IPS-NIHi11 (cell line): ENCODE measurements at regions not wholly inside any gene's neighbourhood (a gene's known extent, or its start where the extent isn't known, plus 50 kb on each side); places are given as distances from the start of the nearest gene placed in this dataset.

Experiments used
- DNase-seq: peaks from one replicate; pipeline ENCODE4 v3.0.0; 2012; ENCODE audit warnings: mixed read lengths, low spot score

- no peak for DNase-seq
Observed at GRCh38 chr13:110097013-110097412, 209.9 kb downstream of the COL4A1 start.

- DNase-seq, result no peak
Observed at GRCh38 chr13:110092831-110093247, 214.1 kb downstream of the COL4A1 start.

GRCh38 chr13:110089815-110090214, 217.1 kb downstream of the COL4A1 start:
- DNase-seq, result no peak

GRCh38 chr13:110089100-110089499, 217.9 kb downstream of the COL4A1 start:
- DNase-seq, result no peak

- DNase-seq, result no peak
Observed at GRCh38 chr13:110073982-110074381, 233.0 kb downstream of the COL4A1 start.

- no peak for DNase-seq
Observed at GRCh38 chr13:110070511-110071120, 236.3 kb downstream of the COL4A1 start.

- DNase-seq, result no peak
Observed at GRCh38 chr13:110070046-110070445, 236.9 kb downstream of the COL4A1 start.

GRCh38 chr13:110068176-110068473, 238.8 kb downstream of the COL4A1 start:
- no peak for DNase-seq

GRCh38 chr13:110067355-110068175, 239.4 kb downstream of the COL4A1 start:
- DNase-seq, result no peak

- DNase-seq, result no peak
Observed at GRCh38 chr13:110065780-110066179, 241.2 kb downstream of the COL4A1 start.

- DNase-seq, result no peak
Observed at GRCh38 chr13:110063490-110064421, 243.2 kb downstream of the COL4A1 start.

GRCh38 chr13:110062777-110063442, 244.0 kb downstream of the COL4A1 start:
- DNase-seq, result no peak

GRCh38 chr13:110062077-110062776, 244.7 kb downstream of the COL4A1 start:
- no peak for DNase-seq

- DNase-seq, result no peak
Observed at GRCh38 chr13:110061270-110061669, 245.7 kb downstream of the COL4A1 start.

GRCh38 chr13:110057052-110057451, 249.9 kb downstream of the COL4A1 start:
- DNase-seq, result no peak

- DNase-seq, result no peak
Observed at GRCh38 chr13:110056640-110057039, 250.3 kb downstream of the COL4A1 start.

- DNase-seq, result no peak
Observed at GRCh38 chr13:110055089-110055488, 251.9 kb downstream of the COL4A1 start.

GRCh38 chr13:110054041-110054440, 252.9 kb downstream of the COL4A1 start:
- no peak for DNase-seq

GRCh38 chr13:110047496-110047895, 259.5 kb downstream of the COL4A1 start:
- DNase-seq, result peak; percentile 64

- DNase-seq, result no peak
Observed at GRCh38 chr13:110046811-110047210, 260.1 kb downstream of the COL4A1 start.

GRCh38 chr13:110045919-110046318, 259.5 kb upstream of the IRS2 start:
- DNase-seq, result no peak

GRCh38 chr13:110045202-110045601, 258.8 kb upstream of the IRS2 start:
- no peak for DNase-seq
